ENCODE measurements at regions not wholly inside any gene's neighbourhood (a gene's known extent, or its start where the extent isn't known, plus 50 kb on each side); places are given as distances from the start of the nearest gene placed in this dataset.

DNA sequence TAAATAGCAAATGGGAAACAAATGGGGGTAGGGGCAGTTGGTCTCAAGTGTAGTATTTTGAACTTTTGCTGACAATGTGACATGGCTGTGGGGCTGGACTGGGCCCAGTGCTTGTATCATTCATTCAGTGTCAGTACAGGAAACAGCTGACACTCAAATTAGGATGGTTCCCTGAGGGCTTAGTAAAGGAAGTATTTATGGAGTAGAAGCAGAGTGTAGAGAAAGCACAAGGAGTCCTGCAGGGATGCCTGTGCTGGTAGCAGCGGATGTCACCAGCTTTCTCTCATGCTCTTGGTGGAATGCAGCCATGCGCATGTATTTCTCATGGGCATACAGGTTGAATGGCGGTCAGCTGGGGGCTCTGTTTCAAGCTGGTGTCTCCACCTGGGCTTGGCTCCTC lies 72.9 kb upstream of the SLC44A1 start:
- TF ChIP-seq, protein P1, sequence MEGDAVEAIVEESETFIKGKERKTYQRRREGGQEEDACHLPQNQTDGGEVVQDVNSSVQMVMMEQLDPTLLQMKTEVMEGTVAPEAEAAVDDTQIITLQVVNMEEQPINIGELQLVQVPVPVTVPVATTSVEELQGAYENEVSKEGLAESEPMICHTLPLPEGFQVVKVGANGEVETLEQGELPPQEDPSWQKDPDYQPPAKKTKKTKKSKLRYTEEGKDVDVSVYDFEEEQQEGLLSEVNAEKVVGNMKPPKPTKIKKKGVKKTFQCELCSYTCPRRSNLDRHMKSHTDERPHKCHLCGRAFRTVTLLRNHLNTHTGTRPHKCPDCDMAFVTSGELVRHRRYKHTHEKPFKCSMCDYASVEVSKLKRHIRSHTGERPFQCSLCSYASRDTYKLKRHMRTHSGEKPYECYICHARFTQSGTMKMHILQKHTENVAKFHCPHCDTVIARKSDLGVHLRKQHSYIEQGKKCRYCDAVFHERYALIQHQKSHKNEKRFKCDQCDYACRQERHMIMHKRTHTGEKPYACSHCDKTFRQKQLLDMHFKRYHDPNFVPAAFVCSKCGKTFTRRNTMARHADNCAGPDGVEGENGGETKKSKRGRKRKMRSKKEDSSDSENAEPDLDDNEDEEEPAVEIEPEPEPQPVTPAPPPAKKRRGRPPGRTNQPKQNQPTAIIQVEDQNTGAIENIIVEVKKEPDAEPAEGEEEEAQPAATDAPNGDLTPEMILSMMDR (IDR thresholded peaks at IDR 0.05 in 2 of 3, conservative IDR thresholded peaks at IDR 0.05 in 1 of 3; ENCODE audit: insufficient read depth in 2 of 3, low read depth in 1 of 3, low read length in 3 of 3), result no peak
- no peak for TF ChIP-seq CBFB (CRISPR knock-in tag; IDR thresholded peaks at IDR 0.05)
- no peak for TF ChIP-seq CBFA2T3 (IDR thresholded peaks at IDR 0.05)
- TF ChIP-seq, protein P2, sequence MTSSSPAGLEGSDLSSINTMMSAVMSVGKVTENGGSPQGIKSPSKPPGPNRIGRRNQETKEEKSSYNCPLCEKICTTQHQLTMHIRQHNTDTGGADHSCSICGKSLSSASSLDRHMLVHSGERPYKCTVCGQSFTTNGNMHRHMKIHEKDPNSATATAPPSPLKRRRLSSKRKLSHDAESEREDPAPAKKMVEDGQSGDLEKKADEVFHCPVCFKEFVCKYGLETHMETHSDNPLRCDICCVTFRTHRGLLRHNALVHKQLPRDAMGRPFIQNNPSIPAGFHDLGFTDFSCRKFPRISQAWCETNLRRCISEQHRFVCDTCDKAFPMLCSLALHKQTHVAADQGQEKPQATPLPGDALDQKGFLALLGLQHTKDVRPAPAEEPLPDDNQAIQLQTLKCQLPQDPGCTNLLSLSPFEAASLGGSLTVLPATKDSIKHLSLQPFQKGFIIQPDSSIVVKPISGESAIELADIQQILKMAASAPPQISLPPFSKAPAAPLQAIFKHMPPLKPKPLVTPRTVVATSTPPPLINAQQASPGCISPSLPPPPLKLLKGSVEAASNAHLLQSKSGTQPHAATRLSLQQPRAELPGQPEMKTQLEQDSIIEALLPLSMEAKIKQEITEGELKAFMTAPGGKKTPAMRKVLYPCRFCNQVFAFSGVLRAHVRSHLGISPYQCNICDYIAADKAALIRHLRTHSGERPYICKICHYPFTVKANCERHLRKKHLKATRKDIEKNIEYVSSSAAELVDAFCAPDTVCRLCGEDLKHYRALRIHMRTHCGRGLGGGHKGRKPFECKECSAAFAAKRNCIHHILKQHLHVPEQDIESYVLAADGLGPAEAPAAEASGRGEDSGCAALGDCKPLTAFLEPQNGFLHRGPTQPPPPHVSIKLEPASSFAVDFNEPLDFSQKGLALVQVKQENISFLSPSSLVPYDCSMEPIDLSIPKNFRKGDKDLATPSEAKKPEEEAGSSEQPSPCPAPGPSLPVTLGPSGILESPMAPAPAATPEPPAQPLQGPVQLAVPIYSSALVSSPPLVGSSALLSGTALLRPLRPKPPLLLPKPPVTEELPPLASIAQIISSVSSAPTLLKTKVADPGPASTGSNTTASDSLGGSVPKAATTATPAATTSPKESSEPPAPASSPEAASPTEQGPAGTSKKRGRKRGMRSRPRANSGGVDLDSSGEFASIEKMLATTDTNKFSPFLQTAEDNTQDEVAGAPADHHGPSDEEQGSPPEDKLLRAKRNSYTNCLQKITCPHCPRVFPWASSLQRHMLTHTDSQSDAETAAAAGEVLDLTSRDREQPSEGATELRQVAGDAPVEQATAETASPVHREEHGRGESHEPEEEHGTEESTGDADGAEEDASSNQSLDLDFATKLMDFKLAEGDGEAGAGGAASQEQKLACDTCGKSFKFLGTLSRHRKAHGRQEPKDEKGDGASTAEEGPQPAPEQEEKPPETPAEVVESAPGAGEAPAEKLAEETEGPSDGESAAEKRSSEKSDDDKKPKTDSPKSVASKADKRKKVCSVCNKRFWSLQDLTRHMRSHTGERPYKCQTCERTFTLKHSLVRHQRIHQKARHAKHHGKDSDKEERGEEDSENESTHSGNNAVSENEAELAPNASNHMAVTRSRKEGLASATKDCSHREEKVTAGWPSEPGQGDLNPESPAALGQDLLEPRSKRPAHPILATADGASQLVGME (CRISPR knock-in tag; IDR thresholded peaks at IDR 0.05), result no peak
- TF ChIP-seq, protein P3, sequence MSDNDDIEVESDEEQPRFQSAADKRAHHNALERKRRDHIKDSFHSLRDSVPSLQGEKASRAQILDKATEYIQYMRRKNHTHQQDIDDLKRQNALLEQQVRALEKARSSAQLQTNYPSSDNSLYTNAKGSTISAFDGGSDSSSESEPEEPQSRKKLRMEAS (CRISPR knock-in tag; IDR thresholded peaks at IDR 0.05), result no peak
- TF ChIP-seq ZNF707 (CRISPR knock-in tag; conservative IDR thresholded peaks at IDR 0.05), result no peak
- TF ChIP-seq, protein P4, sequence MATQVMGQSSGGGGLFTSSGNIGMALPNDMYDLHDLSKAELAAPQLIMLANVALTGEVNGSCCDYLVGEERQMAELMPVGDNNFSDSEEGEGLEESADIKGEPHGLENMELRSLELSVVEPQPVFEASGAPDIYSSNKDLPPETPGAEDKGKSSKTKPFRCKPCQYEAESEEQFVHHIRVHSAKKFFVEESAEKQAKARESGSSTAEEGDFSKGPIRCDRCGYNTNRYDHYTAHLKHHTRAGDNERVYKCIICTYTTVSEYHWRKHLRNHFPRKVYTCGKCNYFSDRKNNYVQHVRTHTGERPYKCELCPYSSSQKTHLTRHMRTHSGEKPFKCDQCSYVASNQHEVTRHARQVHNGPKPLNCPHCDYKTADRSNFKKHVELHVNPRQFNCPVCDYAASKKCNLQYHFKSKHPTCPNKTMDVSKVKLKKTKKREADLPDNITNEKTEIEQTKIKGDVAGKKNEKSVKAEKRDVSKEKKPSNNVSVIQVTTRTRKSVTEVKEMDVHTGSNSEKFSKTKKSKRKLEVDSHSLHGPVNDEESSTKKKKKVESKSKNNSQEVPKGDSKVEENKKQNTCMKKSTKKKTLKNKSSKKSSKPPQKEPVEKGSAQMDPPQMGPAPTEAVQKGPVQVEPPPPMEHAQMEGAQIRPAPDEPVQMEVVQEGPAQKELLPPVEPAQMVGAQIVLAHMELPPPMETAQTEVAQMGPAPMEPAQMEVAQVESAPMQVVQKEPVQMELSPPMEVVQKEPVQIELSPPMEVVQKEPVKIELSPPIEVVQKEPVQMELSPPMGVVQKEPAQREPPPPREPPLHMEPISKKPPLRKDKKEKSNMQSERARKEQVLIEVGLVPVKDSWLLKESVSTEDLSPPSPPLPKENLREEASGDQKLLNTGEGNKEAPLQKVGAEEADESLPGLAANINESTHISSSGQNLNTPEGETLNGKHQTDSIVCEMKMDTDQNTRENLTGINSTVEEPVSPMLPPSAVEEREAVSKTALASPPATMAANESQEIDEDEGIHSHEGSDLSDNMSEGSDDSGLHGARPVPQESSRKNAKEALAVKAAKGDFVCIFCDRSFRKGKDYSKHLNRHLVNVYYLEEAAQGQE (IDR thresholded peaks at IDR 0.05; ENCODE audit: borderline replicate concordance), result no peak
- TF ChIP-seq, protein P4 (CRISPR knock-in tag; IDR thresholded peaks at IDR 0.05; ENCODE audit: low read depth), result no peak
- no peak for TF ChIP-seq ESRRA (IDR thresholded peaks at IDR 0.05; ENCODE audit: borderline replicate concordance, low read depth)
- TF ChIP-seq ZNF24 (IDR thresholded peaks at IDR 0.05), result no peak
- TF ChIP-seq EP300 (IDR thresholded peaks at IDR 0.05; ENCODE audit: low read length), result no peak
- TF ChIP-seq ZNF184 (CRISPR knock-in tag; IDR thresholded peaks at IDR 0.05), result no peak

Measured in K562 (cell line).